Loucy (cell line): ENCODE measurements at regions not wholly inside any gene's neighbourhood (a gene's known extent, or its start where the extent isn't known, plus 50 kb on each side); places are given as distances from the start of the nearest gene placed in this dataset.

Experiments
- EZH2phosphoT487 ChIP-seq: fragments of 200-600 bp; IDR thresholded peaks from 2 replicates; pipeline ENCODE4 v1.6.1; 2018; ENCODE audit warnings: antibody characterized with exemption, mild to moderate bottlenecking, moderate library complexity, borderline replicate concordance
- TF ChIP-seq, protein P1 (sequence below): fragments of 200-600 bp; sonication (generic); conservative IDR thresholded peaks from 2 replicates; pipeline ENCODE4 v1.5.1; 2014; ENCODE audit warnings: mild to moderate bottlenecking, antibody characterized with exemption, low read length

DNA sequence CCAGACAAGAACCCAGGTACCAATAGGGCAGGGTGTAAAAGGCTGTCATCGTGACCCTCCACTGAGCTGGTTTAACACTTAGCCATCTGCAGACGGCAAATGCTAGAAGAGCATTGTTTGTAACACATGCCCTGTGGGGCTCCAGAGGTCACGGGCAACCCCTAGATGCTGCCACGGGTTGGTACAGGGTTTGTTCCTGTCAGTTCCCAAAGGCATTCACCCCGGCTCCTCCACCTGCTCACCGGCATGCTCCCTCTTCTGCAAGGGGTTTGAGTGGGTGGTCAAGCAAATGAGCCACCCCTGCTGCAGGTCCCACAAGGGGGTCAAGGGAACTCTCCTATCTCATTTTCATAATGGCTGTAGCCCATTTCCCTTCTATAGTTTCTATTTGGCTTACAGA is 229.3 kb downstream of the ZPLD1 start:
- TF ChIP-seq, protein P1, sequence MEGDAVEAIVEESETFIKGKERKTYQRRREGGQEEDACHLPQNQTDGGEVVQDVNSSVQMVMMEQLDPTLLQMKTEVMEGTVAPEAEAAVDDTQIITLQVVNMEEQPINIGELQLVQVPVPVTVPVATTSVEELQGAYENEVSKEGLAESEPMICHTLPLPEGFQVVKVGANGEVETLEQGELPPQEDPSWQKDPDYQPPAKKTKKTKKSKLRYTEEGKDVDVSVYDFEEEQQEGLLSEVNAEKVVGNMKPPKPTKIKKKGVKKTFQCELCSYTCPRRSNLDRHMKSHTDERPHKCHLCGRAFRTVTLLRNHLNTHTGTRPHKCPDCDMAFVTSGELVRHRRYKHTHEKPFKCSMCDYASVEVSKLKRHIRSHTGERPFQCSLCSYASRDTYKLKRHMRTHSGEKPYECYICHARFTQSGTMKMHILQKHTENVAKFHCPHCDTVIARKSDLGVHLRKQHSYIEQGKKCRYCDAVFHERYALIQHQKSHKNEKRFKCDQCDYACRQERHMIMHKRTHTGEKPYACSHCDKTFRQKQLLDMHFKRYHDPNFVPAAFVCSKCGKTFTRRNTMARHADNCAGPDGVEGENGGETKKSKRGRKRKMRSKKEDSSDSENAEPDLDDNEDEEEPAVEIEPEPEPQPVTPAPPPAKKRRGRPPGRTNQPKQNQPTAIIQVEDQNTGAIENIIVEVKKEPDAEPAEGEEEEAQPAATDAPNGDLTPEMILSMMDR: no peak
- no peak for TF ChIP-seq EZH2phosphoT487
